Endothelial cell (in vitro differentiated cells): ENCODE measurements at regions not wholly inside any gene's neighbourhood (a gene's known extent, or its start where the extent isn't known, plus 50 kb on each side); places are given as distances from the start of the nearest gene placed in this dataset.

ENCODE experiments used
- DNase-seq: peaks from one replicate; pipeline ENCODE4 v3.0.0; 2021; ENCODE audit warnings: low spot score
- H3K27ac Mint-ChIP-seq: one replicate; pipeline ENCODE4 v1.8.0; 2021; ENCODE audit warnings: mixed read lengths, inconsistent platforms; ENCODE audit not compliant: unreplicated experiment
- H3K27me3 Mint-ChIP-seq: one replicate; pipeline ENCODE4 v1.8.0; 2021; ENCODE audit warnings: mild to moderate bottlenecking, moderate library complexity, mixed read lengths, inconsistent platforms; ENCODE audit not compliant: unreplicated experiment
- H3K36me3 Mint-ChIP-seq: one replicate; pipeline ENCODE4 v1.8.0; 2021; ENCODE audit warnings: mild to moderate bottlenecking, low read depth, mixed read lengths, inconsistent platforms; ENCODE audit not compliant: unreplicated experiment
- H3K4me1 Mint-ChIP-seq: one replicate; pipeline ENCODE4 v1.8.0; 2021; ENCODE audit warnings: mild to moderate bottlenecking, mixed read lengths, inconsistent platforms; ENCODE audit not compliant: unreplicated experiment
- H3K4me3 Mint-ChIP-seq: one replicate; pipeline ENCODE4 v1.8.0; 2021; ENCODE audit warnings: mild to moderate bottlenecking, mixed read lengths, inconsistent platforms; ENCODE audit not compliant: unreplicated experiment
- H3K9me3 Mint-ChIP-seq: one replicate; pipeline ENCODE4 v1.8.0; 2021; ENCODE audit warnings: mixed read lengths, inconsistent platforms; ENCODE audit not compliant: unreplicated experiment
- CTCF ChIP-seq: fragments of 200-600 bp; sonication (generic); IDR thresholded peaks from one replicate; pipeline ENCODE4 v1.5.0; 2021; ENCODE audit warnings: antibody characterized with exemption; ENCODE audit not compliant: unreplicated experiment

- Mint-ChIP-seq H3K27me3 (no peaks in the 10 kb centered on the region), H3K36me3 (no peaks in the 10 kb centered on the region), H3K4me3 (no peak overlapping the region), H3K27ac (no peak overlapping the region), H3K9me3 (no peaks in the 10 kb centered on the region), H3K4me1 (no peaks in the 10 kb centered on the region)
- no peak for TF ChIP-seq CTCF
- no peak for DNase-seq
Observed at GRCh38 chr20:7220755-7221154, 453.3 kb downstream of the BMP2 start.

GRCh38 chr20:7226156-7226555 lies 458.7 kb downstream of the BMP2 start:
- Mint-ChIP-seq H3K27me3 (peaks cover 2% of the 10 kb centered on the region), H3K9me3 (no peaks in the 10 kb centered on the region), H3K4me1 (no peaks in the 10 kb centered on the region), H3K27ac (no peak overlapping the region), H3K36me3 (no peaks in the 10 kb centered on the region), H3K4me3 (no peak overlapping the region)
- DNase-seq: no peak
- TF ChIP-seq CTCF: no peak

- Mint-ChIP-seq H3K27me3 (peaks cover 2% of the 10 kb centered on the region), H3K36me3 (no peaks in the 10 kb centered on the region), H3K4me1 (no peaks in the 10 kb centered on the region), H3K9me3 (no peaks in the 10 kb centered on the region), H3K27ac (no peak overlapping the region), H3K4me3 (no peak overlapping the region)
- DNase-seq: no peak
- no peak for TF ChIP-seq CTCF
Observed at GRCh38 chr20:7231303-7231702, 463.8 kb downstream of the BMP2 start.

- TF ChIP-seq CTCF: no peak
- Mint-ChIP-seq H3K36me3 (no peaks in the 10 kb centered on the region), H3K9me3 (no peaks in the 10 kb centered on the region)
Observed at GRCh38 chr20:7232796-7233195, 465.3 kb downstream of the BMP2 start.

GRCh38 chr20:7237251-7237650 lies 469.8 kb downstream of the BMP2 start:
- no peaks in the 10 kb centered on the region for H3K4me1 Mint-ChIP-seq
- no peak for TF ChIP-seq CTCF
- DNase-seq: no peak
- H3K9me3 Mint-ChIP-seq: no peaks in the 10 kb centered on the region
- H3K4me3 Mint-ChIP-seq: no peak overlapping the region
- H3K27ac Mint-ChIP-seq: no peak overlapping the region
- no peaks in the 10 kb centered on the region for H3K36me3 Mint-ChIP-seq
- no peaks in the 10 kb centered on the region for H3K27me3 Mint-ChIP-seq

More at GRCh38 chr20:7232796-7233195, 465.3 kb downstream of the BMP2 start:
- Mint-ChIP-seq H3K4me1 (no peaks in the 10 kb centered on the region), H3K27me3 (no peaks in the 10 kb centered on the region), H3K4me3 (no peak overlapping the region), H3K27ac (no peak overlapping the region)
- no peak for DNase-seq
